Smooth muscle cell (in vitro differentiated cells): ENCODE measurements at regions not wholly inside any gene's neighbourhood (a gene's known extent, or its start where the extent isn't known, plus 50 kb on each side); places are given as distances from the start of the nearest gene placed in this dataset.

ENCODE experiments used
- DNase-seq: peaks from one replicate; lab custom pipeline; 2025; ENCODE audit not compliant: unreplicated experiment; lab: John Stamatoyannopoulos, UW
- H2AFZ ChIP-seq: fragments of 200-600 bp; sonication (generic); 2 replicates; pipeline ENCODE4 v1.6.0; 2016; ENCODE audit warnings: antibody characterized with exemption, low read depth, mild to moderate bottlenecking
- H3F3A ChIP-seq: fragments of 200-600 bp; sonication (generic); 2 replicates; pipeline ENCODE4 v1.6.0; 2017; ENCODE audit warnings: antibody characterized with exemption, low read depth
- H3K27ac ChIP-seq: fragments of 200-600 bp; sonication (generic); 2 replicates; pipeline ENCODE4 v1.5.1; 2016; ENCODE audit warnings: low read depth, mild to moderate bottlenecking
- H3K27me3 ChIP-seq: fragments of 200-600 bp; sonication (generic); 2 replicates; pipeline ENCODE4 v1.6.1; 2016; ENCODE audit warnings: low read depth, mild to moderate bottlenecking
- H3K36me3 ChIP-seq: fragments of 200-600 bp; sonication (generic); 2 replicates; pipeline ENCODE4 v1.5.1; 2016; ENCODE audit warnings: low read depth
- H3K4me1 ChIP-seq: fragments of 200-600 bp; sonication (generic); 2 replicates; pipeline ENCODE4 v1.5.1; 2016; ENCODE audit warnings: low read depth
- H3K4me2 ChIP-seq: fragments of 200-600 bp; sonication (generic); 2 replicates; pipeline ENCODE4 v1.6.0; 2016; ENCODE audit warnings: mild to moderate bottlenecking
- H3K4me3 ChIP-seq: fragments of 200-600 bp; sonication (generic); 2 replicates; pipeline ENCODE4 v1.5.1; 2016; ENCODE audit warnings: mild to moderate bottlenecking
- H3K79me2 ChIP-seq: fragments of 200-600 bp; sonication (generic); 2 replicates; pipeline ENCODE4 v1.6.0; 2016; ENCODE audit warnings: low read depth, mild to moderate bottlenecking
- H3K9ac ChIP-seq: fragments of 200-600 bp; sonication (generic); 2 replicates; pipeline ENCODE4 v1.6.0; 2016; ENCODE audit warnings: low read depth
- H3K9me3 ChIP-seq: fragments of 200-600 bp; sonication (generic); replicated peaks from 2 replicates; pipeline ENCODE4 v1.5.1; 2016; ENCODE audit warnings: low read depth
- H4K20me1 ChIP-seq: fragments of 200-600 bp; sonication (generic); 2 replicates; pipeline ENCODE4 v1.6.0; 2016; ENCODE audit warnings: low read depth
- WGBS: methylation state at CpG from one replicate; pipeline ENCODE4 v1.1.7; 2016; ENCODE audit warnings: low lambda C conversion rate; 5-methylcytosine and 5-hydroxymethylcytosine counted together
- TF ChIP-seq, protein P1 (sequence below): fragments of 200-600 bp; sonication (generic); IDR thresholded peaks from 2 replicates; pipeline ENCODE4 v1.5.1; 2017; ENCODE audit warnings: borderline replicate concordance, mild to moderate bottlenecking, antibody characterized with exemption; ENCODE audit not compliant: insufficient read depth, poor library complexity, severe bottlenecking

DNA sequence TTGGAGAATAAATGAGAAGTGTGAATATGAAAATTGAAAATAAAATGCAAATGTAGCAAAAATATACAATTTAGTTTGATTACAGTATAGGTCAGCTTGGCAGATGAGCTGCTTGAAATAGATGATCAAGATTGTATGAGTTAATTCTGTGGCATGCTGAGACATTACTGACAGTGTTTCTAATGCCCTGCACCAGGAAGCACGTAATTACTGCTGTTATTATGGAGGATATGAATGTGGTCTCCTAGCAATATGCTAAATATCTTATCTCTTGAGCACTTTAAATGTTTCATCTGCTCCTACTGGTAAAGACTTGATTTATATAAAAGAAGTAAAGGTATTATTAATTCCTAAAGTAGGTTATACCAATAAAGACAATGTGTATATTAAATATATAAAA lies 1015.5 kb downstream of the PLOD2 start:
- Histone ChIP-seq H3K9ac (no peak overlapping the region), H3K4me2 (peak overlapping the region; percentile 62)
- 17% methylated on average over 1 of the region's 1 CpG for WGBS

DNA sequence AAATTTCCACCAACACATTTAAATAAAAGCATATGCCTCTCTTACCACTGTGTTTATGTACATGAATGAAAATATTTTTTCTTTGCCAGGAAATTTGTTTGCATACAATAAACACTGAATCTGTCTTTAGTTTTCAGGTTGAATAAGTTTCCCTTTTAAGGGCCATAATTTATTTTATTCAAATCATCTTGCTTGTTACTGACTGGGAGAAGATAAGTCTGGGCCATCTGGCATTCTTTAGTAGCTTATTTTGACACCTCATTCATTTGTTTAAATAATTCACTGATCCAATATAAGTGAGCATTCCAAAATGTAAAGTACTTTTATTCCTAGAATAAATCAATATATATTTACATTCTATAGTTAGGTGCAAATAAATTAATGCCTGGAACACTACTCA lies 1001.3 kb downstream of the PLOD2 start:
- Histone ChIP-seq H2AFZ (no peak overlapping the region), H3K79me2 (no peaks in the 10 kb centered on the region), H3K4me1 (no peaks in the 10 kb centered on the region), H3K27me3 (no peaks in the 10 kb centered on the region), H3K9ac (no peak overlapping the region), H3F3A (no peaks in the 10 kb centered on the region), H3K27ac (no peak overlapping the region), H3K36me3 (no peaks in the 10 kb centered on the region), H3K4me3 (no peak overlapping the region), H3K4me2 (no peak overlapping the region), H4K20me1 (no peaks in the 10 kb centered on the region), H3K9me3 (no peaks in the 10 kb centered on the region)
- TF ChIP-seq, protein P1, sequence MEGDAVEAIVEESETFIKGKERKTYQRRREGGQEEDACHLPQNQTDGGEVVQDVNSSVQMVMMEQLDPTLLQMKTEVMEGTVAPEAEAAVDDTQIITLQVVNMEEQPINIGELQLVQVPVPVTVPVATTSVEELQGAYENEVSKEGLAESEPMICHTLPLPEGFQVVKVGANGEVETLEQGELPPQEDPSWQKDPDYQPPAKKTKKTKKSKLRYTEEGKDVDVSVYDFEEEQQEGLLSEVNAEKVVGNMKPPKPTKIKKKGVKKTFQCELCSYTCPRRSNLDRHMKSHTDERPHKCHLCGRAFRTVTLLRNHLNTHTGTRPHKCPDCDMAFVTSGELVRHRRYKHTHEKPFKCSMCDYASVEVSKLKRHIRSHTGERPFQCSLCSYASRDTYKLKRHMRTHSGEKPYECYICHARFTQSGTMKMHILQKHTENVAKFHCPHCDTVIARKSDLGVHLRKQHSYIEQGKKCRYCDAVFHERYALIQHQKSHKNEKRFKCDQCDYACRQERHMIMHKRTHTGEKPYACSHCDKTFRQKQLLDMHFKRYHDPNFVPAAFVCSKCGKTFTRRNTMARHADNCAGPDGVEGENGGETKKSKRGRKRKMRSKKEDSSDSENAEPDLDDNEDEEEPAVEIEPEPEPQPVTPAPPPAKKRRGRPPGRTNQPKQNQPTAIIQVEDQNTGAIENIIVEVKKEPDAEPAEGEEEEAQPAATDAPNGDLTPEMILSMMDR, result no peak
- no peak for DNase-seq

More for the DNA sequence above, 1015.5 kb downstream of the PLOD2 start:
- H3K27ac ChIP-seq, result peak overlapping the region; percentile 43
- no peaks in the 10 kb centered on the region for H3K27me3 ChIP-seq
- H3K36me3 ChIP-seq, result no peaks in the 10 kb centered on the region
- H2AFZ ChIP-seq, result peak overlapping the region; percentile 47
- no peaks in the 10 kb centered on the region for H3K9me3 ChIP-seq
- no peak overlapping the region for H3K4me3 ChIP-seq
- no peaks in the 10 kb centered on the region for H4K20me1 ChIP-seq
- H3K79me2 ChIP-seq, result no peaks in the 10 kb centered on the region
- no peak for DNase-seq
- TF ChIP-seq, protein P1, result no peak
- H3F3A ChIP-seq, result no peaks in the 10 kb centered on the region
- peaks cover 6% of the 10 kb centered on the region for H3K4me1 ChIP-seq

DNA sequence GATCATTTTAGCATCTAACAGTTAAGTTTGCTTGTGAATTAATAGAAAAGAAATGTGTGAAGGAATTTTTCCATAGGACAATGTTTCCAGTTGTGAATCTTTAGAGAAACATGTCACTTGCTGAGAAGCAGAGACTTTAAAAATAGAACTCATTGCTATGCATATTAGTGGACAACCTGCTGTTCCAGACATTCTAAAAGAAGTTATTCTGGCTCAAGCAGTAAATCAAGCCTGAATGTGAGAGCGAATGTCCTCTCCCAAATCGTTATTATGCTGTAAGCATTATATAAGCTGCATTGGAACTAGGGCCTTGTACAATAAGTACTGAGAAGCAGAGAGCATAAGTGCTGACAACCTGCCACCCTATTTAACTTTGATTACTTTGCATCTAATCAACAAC lies 990.9 kb downstream of the PLOD2 start:
- Histone ChIP-seq H3K79me2 (no peaks in the 10 kb centered on the region), H3K9me3 (no peaks in the 10 kb centered on the region), H3K9ac (no peak overlapping the region), H3K4me1 (no peaks in the 10 kb centered on the region), H3K36me3 (no peaks in the 10 kb centered on the region), H3K4me3 (no peak overlapping the region), H3F3A (no peaks in the 10 kb centered on the region), H2AFZ (peak overlapping the region; percentile 44), H3K27ac (no peak overlapping the region), H3K4me2 (no peak overlapping the region), H3K27me3 (no peaks in the 10 kb centered on the region), H4K20me1 (no peaks in the 10 kb centered on the region)
- TF ChIP-seq, protein P1, result no peak
- WGBS, result 75% methylated on average over 2 of the region's 2 CpGs
- DNase-seq, result no peak

DNA sequence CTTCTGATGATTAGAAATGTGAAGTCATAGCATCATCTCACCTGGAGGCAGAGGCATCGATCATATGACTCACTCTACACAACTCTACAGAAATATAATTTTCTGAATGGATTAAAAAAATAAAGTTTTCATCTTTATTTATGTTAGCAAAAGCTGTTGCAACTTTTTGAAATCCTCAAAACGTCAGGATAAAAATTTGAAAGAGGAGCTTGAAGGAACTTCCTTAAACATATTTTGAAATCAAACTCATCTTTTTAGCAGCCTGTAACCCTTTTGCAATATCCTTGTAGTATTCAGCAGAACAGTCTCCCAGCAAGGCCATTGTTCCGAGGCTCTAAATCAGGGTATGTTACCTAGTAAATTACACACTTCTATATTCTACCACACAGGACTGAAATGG lies 985.4 kb downstream of the PLOD2 start:
- no peaks in the 10 kb centered on the region for H4K20me1 ChIP-seq
- TF ChIP-seq, protein P1, result no peak
- no peak overlapping the region for H3K4me3 ChIP-seq
- H3F3A ChIP-seq, result no peaks in the 10 kb centered on the region
- no peak overlapping the region for H3K9ac ChIP-seq
- no peak overlapping the region for H3K27ac ChIP-seq
- H3K4me1 ChIP-seq, result peaks cover 7% of the 10 kb centered on the region
- H3K9me3 ChIP-seq, result no peaks in the 10 kb centered on the region
- no peak overlapping the region for H3K4me2 ChIP-seq
- H2AFZ ChIP-seq, result no peak overlapping the region
- H3K36me3 ChIP-seq, result no peaks in the 10 kb centered on the region
- 78% methylated on average over 3 of the region's 3 CpGs for WGBS
- no peaks in the 10 kb centered on the region for H3K27me3 ChIP-seq
- DNase-seq, result no peak
- no peaks in the 10 kb centered on the region for H3K79me2 ChIP-seq
